ENCODE measurements at regions not wholly inside any gene's neighbourhood (a gene's known extent, or its start where the extent isn't known, plus 50 kb on each side); places are given as distances from the start of the nearest gene placed in this dataset.

GRCh38 chr6:18663011-18663410 lies 275.9 kb downstream of the RNF144B start:
- Histone ChIP-seq H3K27me3 (ENCODE audit: insufficient read depth, low read length, poor library complexity) (no peaks in the 10 kb centered on the region), H3K9me3 (ENCODE audit: insufficient read depth, low read length, severe bottlenecking) (no peaks in the 10 kb centered on the region), H3K79me2 (ENCODE audit: insufficient read depth, low read length) (no peaks in the 10 kb centered on the region), H3K4me1 (ENCODE audit: insufficient read depth, low read length) (no peaks in the 10 kb centered on the region), H3K36me3 (ENCODE audit: insufficient read depth, low read length) (no peaks in the 10 kb centered on the region), H3K4me3 (ENCODE audit: low read depth in 1 of 2, low read length in 2 of 2) (no peak overlapping the region), H2AFZ (ENCODE audit: low read depth, low read length) (no peak overlapping the region), H3K4me2 (ENCODE audit: insufficient read depth, low read length) (no peak overlapping the region), H4K20me1 (ENCODE audit: insufficient read depth, low read length) (no peaks in the 10 kb centered on the region), H3K9ac (ENCODE audit: low read depth, low read length) (no peak overlapping the region), H3K27ac (ENCODE audit: low read length) (no peak overlapping the region)
- no peak for ATAC-seq (ENCODE audit: insufficient read depth, low read depth)
- DNase-seq, result no peak
- no peak for TF ChIP-seq EZH2 (IDR thresholded peaks at IDR 0.05; ENCODE audit: borderline replicate concordance, low read depth, low read length, severe bottlenecking)
- TF ChIP-seq, protein P1, sequence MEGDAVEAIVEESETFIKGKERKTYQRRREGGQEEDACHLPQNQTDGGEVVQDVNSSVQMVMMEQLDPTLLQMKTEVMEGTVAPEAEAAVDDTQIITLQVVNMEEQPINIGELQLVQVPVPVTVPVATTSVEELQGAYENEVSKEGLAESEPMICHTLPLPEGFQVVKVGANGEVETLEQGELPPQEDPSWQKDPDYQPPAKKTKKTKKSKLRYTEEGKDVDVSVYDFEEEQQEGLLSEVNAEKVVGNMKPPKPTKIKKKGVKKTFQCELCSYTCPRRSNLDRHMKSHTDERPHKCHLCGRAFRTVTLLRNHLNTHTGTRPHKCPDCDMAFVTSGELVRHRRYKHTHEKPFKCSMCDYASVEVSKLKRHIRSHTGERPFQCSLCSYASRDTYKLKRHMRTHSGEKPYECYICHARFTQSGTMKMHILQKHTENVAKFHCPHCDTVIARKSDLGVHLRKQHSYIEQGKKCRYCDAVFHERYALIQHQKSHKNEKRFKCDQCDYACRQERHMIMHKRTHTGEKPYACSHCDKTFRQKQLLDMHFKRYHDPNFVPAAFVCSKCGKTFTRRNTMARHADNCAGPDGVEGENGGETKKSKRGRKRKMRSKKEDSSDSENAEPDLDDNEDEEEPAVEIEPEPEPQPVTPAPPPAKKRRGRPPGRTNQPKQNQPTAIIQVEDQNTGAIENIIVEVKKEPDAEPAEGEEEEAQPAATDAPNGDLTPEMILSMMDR (IDR thresholded peaks at IDR 0.05; ENCODE audit: borderline replicate concordance, extremely low read depth, low read length, poor library complexity, severe bottlenecking), result no peak

GRCh38 chr6:18664401-18664800 lies 277.3 kb downstream of the RNF144B start:
- no peak overlapping the region for H2AFZ ChIP-seq (ENCODE audit: low read depth, low read length)
- H3K4me2 ChIP-seq (ENCODE audit: insufficient read depth, low read length), result no peak overlapping the region
- no peak overlapping the region for H3K4me3 ChIP-seq (ENCODE audit: low read depth in 1 of 2, low read length in 2 of 2)
- H3K9ac ChIP-seq (ENCODE audit: low read depth, low read length), result no peak overlapping the region
- no peaks in the 10 kb centered on the region for H3K79me2 ChIP-seq (ENCODE audit: insufficient read depth, low read length)
- H3K4me1 ChIP-seq (ENCODE audit: insufficient read depth, low read length), result no peaks in the 10 kb centered on the region
- H3K27ac ChIP-seq (ENCODE audit: low read length), result no peak overlapping the region
- no peaks in the 10 kb centered on the region for H3K9me3 ChIP-seq (ENCODE audit: insufficient read depth, low read length, severe bottlenecking)
- DNase-seq (no peak), ATAC-seq (ENCODE audit: insufficient read depth, low read depth) (no peak)
- TF ChIP-seq, protein P1 (IDR thresholded peaks at IDR 0.05; ENCODE audit: borderline replicate concordance, extremely low read depth, low read length, poor library complexity, severe bottlenecking), result no peak
- no peak for TF ChIP-seq EZH2 (IDR thresholded peaks at IDR 0.05; ENCODE audit: borderline replicate concordance, low read depth, low read length, severe bottlenecking)
- H3K27me3 ChIP-seq (ENCODE audit: insufficient read depth, low read length, poor library complexity), result no peaks in the 10 kb centered on the region
- H3K36me3 ChIP-seq (ENCODE audit: insufficient read depth, low read length), result no peaks in the 10 kb centered on the region
- H4K20me1 ChIP-seq (ENCODE audit: insufficient read depth, low read length), result no peaks in the 10 kb centered on the region

DNA sequence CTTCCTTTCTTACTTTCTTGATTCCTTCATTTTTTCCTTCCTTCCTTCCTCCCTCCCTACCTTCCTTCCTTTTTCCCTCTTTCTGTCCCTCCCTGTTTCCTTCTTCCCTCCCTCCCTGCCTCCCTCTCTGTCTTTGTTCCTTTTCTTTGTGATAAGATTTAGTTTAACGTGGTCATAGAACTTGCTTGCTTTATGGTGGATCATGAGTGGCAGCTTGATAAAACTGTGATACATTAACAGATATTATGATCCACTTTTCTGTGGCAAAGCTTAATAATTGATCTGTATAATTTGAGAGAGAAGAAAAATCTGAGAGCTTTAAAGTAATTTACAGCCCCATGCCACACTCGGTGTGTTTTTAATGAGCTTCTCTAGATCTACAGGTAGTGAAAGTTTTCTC lies 280.5 kb downstream of the RNF144B start:
- H3K4me2 ChIP-seq (ENCODE audit: insufficient read depth, low read length), result no peak overlapping the region
- no peak overlapping the region for H3K9ac ChIP-seq (ENCODE audit: low read depth, low read length)
- no peak overlapping the region for H2AFZ ChIP-seq (ENCODE audit: low read depth, low read length)
- ATAC-seq (ENCODE audit: insufficient read depth, low read depth), result no peak
- H4K20me1 ChIP-seq (ENCODE audit: insufficient read depth, low read length), result no peaks in the 10 kb centered on the region
- no peak overlapping the region for H3K27ac ChIP-seq (ENCODE audit: low read length)
- no peaks in the 10 kb centered on the region for H3K9me3 ChIP-seq (ENCODE audit: insufficient read depth, low read length, severe bottlenecking)
- no peaks in the 10 kb centered on the region for H3K79me2 ChIP-seq (ENCODE audit: insufficient read depth, low read length)
- no peak for TF ChIP-seq EZH2 (IDR thresholded peaks at IDR 0.05; ENCODE audit: borderline replicate concordance, low read depth, low read length, severe bottlenecking)
- TF ChIP-seq, protein P1 (IDR thresholded peaks at IDR 0.05; ENCODE audit: borderline replicate concordance, extremely low read depth, low read length, poor library complexity, severe bottlenecking), result no peak
- H3K36me3 ChIP-seq (ENCODE audit: insufficient read depth, low read length), result no peaks in the 10 kb centered on the region
- no peaks in the 10 kb centered on the region for H3K4me1 ChIP-seq (ENCODE audit: insufficient read depth, low read length)
- H3K4me3 ChIP-seq (ENCODE audit: low read depth in 1 of 2, low read length in 2 of 2), result no peak overlapping the region
- no peak for DNase-seq
- no peaks in the 10 kb centered on the region for H3K27me3 ChIP-seq (ENCODE audit: insufficient read depth, low read length, poor library complexity)

DNA sequence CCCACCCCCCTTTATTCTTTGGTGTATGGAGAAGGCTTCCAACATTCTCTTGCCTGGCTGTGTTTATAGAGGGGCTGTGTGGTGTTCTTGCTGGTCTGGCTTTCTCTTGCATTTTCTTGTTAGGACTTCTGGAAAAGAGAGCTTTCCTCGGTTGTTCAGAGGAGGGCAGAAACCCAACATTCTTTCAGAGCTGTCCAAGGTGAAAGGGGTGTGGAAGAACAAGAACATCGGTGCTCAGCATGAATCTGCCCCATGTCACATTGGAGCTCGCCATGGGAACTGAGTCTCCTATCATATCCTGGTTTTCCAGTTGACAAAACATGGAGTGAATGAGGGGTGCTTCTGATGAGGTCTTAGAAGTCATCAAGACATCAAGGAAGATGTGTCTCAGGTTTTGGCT lies 281.8 kb downstream of the RNF144B start:
- H3K4me1 ChIP-seq (ENCODE audit: insufficient read depth, low read length), result no peaks in the 10 kb centered on the region
- ATAC-seq (ENCODE audit: insufficient read depth, low read depth) (no peak), DNase-seq (no peak)
- H3K79me2 ChIP-seq (ENCODE audit: insufficient read depth, low read length), result no peaks in the 10 kb centered on the region
- no peak overlapping the region for H3K9ac ChIP-seq (ENCODE audit: low read depth, low read length)
- no peaks in the 10 kb centered on the region for H3K36me3 ChIP-seq (ENCODE audit: insufficient read depth, low read length)
- no peak overlapping the region for H3K27ac ChIP-seq (ENCODE audit: low read length)
- no peaks in the 10 kb centered on the region for H3K27me3 ChIP-seq (ENCODE audit: insufficient read depth, low read length, poor library complexity)
- H3K4me3 ChIP-seq (ENCODE audit: low read depth in 1 of 2, low read length in 2 of 2), result no peak overlapping the region
- no peak overlapping the region for H3K4me2 ChIP-seq (ENCODE audit: insufficient read depth, low read length)
- TF ChIP-seq, protein P1 (IDR thresholded peaks at IDR 0.05; ENCODE audit: borderline replicate concordance, extremely low read depth, low read length, poor library complexity, severe bottlenecking), result no peak
- no peak for TF ChIP-seq EZH2 (IDR thresholded peaks at IDR 0.05; ENCODE audit: borderline replicate concordance, low read depth, low read length, severe bottlenecking)
- H2AFZ ChIP-seq (ENCODE audit: low read depth, low read length), result no peak overlapping the region
- H4K20me1 ChIP-seq (ENCODE audit: insufficient read depth, low read length), result no peaks in the 10 kb centered on the region
- no peaks in the 10 kb centered on the region for H3K9me3 ChIP-seq (ENCODE audit: insufficient read depth, low read length, severe bottlenecking)
